NB4 (cell line): ENCODE measurements at regions not wholly inside any gene's neighbourhood (a gene's known extent, or its start where the extent isn't known, plus 50 kb on each side); places are given as distances from the start of the nearest gene placed in this dataset.

Source experiments
- DNase-seq: peaks from one replicate; pipeline ENCODE4 v3.0.0; 2010; ENCODE audit warnings: low read depth
- H3K4me3 ChIP-seq: one replicate; pipeline ENCODE4 v1.5.1; 2011; ENCODE audit warnings: mild to moderate bottlenecking, low read depth, low read length, moderate library complexity
- MYC ChIP-seq: IDR thresholded peaks from 2 replicates; pipeline ENCODE4 v1.6.1; 2011; ENCODE audit warnings: low read depth, low read length
- POLR2A ChIP-seq: IDR thresholded peaks from 2 replicates; pipeline ENCODE4 v1.6.1; 2011; ENCODE audit warnings: mild to moderate bottlenecking; ENCODE audit not compliant: insufficient read length; ENCODE audit errors: extremely low read depth
- TF ChIP-seq, protein P1 (sequence below): IDR thresholded peaks from 2 replicates; pipeline ENCODE4 v1.6.1; 2011; ENCODE audit warnings: low read depth, low read length
- TF ChIP-seq, protein P2 (sequence below): IDR thresholded peaks from one replicate; pipeline ENCODE4 v1.5.1; 2012; ENCODE audit warnings: low read depth, low read length

DNA sequence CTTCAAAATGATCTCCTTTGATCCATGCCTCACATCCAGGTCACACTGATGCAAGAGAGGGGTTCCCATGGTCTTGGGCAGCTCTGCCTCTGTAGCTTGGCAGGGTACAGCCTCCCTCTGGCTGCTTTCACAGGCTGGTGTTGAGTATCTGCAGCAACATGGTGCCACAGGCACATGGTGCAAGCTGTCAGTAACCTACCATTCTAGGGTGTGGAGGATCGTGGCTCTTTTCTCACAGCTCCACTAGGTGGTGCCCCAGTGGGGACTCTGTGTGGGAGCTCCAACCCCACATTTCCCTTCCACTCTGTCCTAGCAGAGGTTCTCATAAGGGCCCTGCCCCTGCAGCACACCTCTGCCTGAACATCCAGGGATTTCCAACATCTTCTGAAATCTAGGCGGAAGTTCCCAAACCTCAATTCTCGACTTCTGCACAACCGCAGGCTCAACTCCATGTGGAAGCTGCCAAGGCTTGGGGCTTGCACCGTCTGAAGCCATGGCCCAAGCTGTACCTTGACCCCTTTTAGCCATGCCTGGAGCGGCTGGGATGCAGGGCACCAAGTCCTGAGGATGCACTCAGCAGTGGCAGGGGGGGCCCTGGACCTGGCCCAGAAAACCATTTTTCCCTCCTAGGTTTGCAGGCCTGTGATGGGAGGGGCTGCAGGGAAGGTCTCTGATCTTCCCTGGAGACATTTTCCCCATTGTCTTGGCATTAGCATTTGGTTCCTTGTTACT, 137.8 kb upstream of the NUDT6 start:
- TF ChIP-seq, protein P1, sequence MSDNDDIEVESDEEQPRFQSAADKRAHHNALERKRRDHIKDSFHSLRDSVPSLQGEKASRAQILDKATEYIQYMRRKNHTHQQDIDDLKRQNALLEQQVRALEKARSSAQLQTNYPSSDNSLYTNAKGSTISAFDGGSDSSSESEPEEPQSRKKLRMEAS, result no peak
- no peak for TF ChIP-seq MYC
- TF ChIP-seq, protein P2, sequence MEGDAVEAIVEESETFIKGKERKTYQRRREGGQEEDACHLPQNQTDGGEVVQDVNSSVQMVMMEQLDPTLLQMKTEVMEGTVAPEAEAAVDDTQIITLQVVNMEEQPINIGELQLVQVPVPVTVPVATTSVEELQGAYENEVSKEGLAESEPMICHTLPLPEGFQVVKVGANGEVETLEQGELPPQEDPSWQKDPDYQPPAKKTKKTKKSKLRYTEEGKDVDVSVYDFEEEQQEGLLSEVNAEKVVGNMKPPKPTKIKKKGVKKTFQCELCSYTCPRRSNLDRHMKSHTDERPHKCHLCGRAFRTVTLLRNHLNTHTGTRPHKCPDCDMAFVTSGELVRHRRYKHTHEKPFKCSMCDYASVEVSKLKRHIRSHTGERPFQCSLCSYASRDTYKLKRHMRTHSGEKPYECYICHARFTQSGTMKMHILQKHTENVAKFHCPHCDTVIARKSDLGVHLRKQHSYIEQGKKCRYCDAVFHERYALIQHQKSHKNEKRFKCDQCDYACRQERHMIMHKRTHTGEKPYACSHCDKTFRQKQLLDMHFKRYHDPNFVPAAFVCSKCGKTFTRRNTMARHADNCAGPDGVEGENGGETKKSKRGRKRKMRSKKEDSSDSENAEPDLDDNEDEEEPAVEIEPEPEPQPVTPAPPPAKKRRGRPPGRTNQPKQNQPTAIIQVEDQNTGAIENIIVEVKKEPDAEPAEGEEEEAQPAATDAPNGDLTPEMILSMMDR, result no peak
- no peak for TF ChIP-seq POLR2A
- no peak for DNase-seq
- H3K4me3 ChIP-seq, result no peak overlapping the region

DNA sequence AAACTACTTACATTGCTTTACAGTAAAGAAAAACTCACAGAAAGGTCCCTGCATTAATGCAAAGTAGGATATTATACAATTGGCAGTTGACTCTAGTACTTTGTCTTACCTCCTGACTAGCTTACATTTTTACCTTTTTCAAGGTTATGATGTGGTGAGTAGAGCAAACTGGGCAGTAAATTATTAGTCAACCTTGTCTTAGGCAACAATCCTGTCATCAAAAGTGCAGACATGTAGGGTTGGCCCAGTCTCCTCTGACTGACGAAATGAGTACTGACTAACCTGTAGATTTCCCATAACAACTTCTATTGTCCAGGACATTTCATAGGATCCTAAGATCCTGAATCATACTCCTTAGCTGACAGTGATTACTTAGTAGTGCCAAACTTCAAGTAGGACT, 142.0 kb upstream of the NUDT6 start:
- DNase-seq, result no peak
- no peak overlapping the region for H3K4me3 ChIP-seq
- TF ChIP-seq, protein P1, result no peak
- TF ChIP-seq MYC, result no peak
- TF ChIP-seq, protein P2, result no peak
- TF ChIP-seq POLR2A, result no peak

DNA sequence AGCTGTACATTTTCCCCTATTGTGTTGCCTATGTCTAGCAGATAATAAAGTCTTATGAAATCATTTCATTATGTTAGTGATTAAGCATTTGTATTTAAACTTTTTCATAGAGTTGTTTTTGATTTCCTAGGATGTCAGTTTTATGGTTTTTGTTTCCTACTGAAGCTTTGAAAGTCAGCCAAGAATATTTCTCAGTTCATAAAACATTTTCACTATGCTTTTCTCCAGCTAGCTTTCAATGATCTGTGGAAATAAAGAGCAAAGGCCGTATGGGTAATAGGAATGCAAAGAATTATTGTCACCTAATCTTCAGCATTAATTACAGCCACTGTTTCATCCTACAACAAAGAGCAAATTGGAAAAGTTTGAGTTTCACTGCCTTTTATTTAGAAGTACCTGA, 145.7 kb upstream of the NUDT6 start:
- H3K4me3 ChIP-seq, result no peak overlapping the region
- TF ChIP-seq POLR2A, result no peak
- TF ChIP-seq, protein P1, result no peak
- TF ChIP-seq MYC, result no peak
- TF ChIP-seq, protein P2, result no peak
- no peak for DNase-seq

DNA sequence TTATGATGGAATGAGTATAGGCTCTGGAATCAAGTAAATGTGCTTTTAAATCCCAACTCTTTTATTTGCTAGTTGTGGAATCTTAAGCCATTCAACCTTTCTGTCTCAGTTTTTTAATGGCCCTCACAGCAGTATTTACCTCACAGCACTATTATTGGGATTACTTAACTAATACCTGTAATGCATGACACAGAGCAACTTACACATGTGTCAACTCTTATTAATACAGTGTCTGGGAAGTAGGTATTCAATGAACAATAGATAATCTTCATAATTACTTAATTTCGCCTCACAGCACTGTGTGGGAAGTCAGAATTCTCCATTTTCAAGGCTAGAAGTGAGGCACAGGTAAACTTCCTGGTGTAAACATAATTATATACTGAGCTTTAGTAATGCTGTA, 149.7 kb upstream of the NUDT6 start:
- TF ChIP-seq MYC, result no peak
- TF ChIP-seq, protein P2, result no peak
- TF ChIP-seq POLR2A, result no peak
- TF ChIP-seq, protein P1, result no peak
- DNase-seq, result no peak
- H3K4me3 ChIP-seq, result no peak overlapping the region

DNA sequence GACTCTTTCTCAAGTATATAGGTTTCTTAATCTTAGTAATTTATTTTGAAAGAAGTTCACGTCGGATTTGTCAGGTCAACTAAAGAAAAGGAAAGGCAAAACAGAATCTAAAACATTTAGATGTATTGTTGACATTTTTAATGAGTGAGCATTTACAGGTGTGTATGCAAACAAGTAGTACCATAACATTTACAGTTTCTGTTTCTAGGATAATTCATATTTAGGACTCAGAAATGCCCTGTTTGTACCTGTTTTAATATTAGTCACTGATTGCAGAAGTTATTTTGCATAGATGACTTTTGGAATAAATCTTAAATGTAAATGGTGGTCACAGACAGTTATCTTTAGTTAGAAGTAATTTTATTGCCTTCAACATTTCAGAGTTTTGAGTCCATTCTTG, 151.3 kb upstream of the NUDT6 start:
- DNase-seq, result no peak
- no peak for TF ChIP-seq MYC
- TF ChIP-seq, protein P1, result no peak
- TF ChIP-seq, protein P2, result no peak
- H3K4me3 ChIP-seq, result no peak overlapping the region
